Activated CD8-positive, alpha-beta T cell treated with anti-CD3 and anti-CD28 coated beads for 36 hours (primary cell): ENCODE measurements at regions not wholly inside any gene's neighbourhood (a gene's known extent, or its start where the extent isn't known, plus 50 kb on each side); places are given as distances from the start of the nearest gene placed in this dataset.
A peak's percentile ranks its signal among the peaks of the same experiment; 100 is the strongest.

ENCODE experiments used
- ATAC-seq: fragments of 200-7000 bp; cut with Tn5 transposase; one replicate; pipeline ENCODE4 v1.10.0; 2021; ENCODE audit warnings: mild to moderate bottlenecking, moderate library complexity
- CTCF ChIA-PET: fragments of 350-600 bp; sonication (Branson Sonifier 250); formaldehyde crosslinking; loops from one replicate; lab custom pipeline; 2021; ENCODE audit warnings: antibody characterized with exemption; lab: Charles Lee
- POLR2A ChIA-PET: fragments of 350-600 bp; sonication (Branson Sonifier 250); formaldehyde crosslinking; loops from one replicate; lab custom pipeline; 2021; ENCODE audit warnings: antibody characterized with exemption; lab: Charles Lee
- DNase-seq: peaks from one replicate; pipeline ENCODE4 v3.0.0-alpha.2; 2020
- H3K27ac Mint-ChIP-seq: one replicate; pipeline ENCODE4 v1.8.0; 2021; ENCODE audit warnings: mild to moderate bottlenecking, mixed read lengths
- H3K27me3 Mint-ChIP-seq: one replicate; pipeline ENCODE4 v1.8.0; 2021; ENCODE audit warnings: mixed read lengths
- H3K36me3 Mint-ChIP-seq: one replicate; pipeline ENCODE4 v1.8.0; 2021; ENCODE audit warnings: low read depth, mixed read lengths
- H3K4me1 Mint-ChIP-seq: one replicate; pipeline ENCODE4 v1.8.0; 2021; ENCODE audit warnings: low read depth, mixed read lengths
- H3K4me3 Mint-ChIP-seq: one replicate; pipeline ENCODE4 v1.8.0; 2021; ENCODE audit warnings: mild to moderate bottlenecking, moderate library complexity, mixed read lengths
- H3K9me3 Mint-ChIP-seq: one replicate; pipeline ENCODE4 v1.8.0; 2021; ENCODE audit warnings: mixed read lengths
- CTCF ChIP-seq: fragments of 200-600 bp; IDR thresholded peaks from one replicate; pipeline ENCODE4 v1.8.0; 2022; ENCODE audit warnings: antibody characterized with exemption, mild to moderate bottlenecking
- intact Hi-C: fragments of 100-400 bp; cut with micrococcal nuclease; formaldehyde crosslinking; loops from one replicate; pipeline ENCODE4 v1.10.0; 2022

GRCh38 chr9:92188969-92189781 lies 74.0 kb upstream of the SPTLC1 start:
- DNase-seq (no peak), ATAC-seq (no peak)
- Mint-ChIP-seq H3K4me3 (no peak overlapping the region), H3K4me1 (no peaks in the 10 kb centered on the region), H3K27me3 (peaks cover 1% of the 10 kb centered on the region), H3K36me3 (no peaks in the 10 kb centered on the region), H3K9me3 (no peaks in the 10 kb centered on the region), H3K27ac (no peak overlapping the region)
- ChIA-PET POLR2A (no interaction called here), CTCF (interaction anchor here (2.3 kb wide), 1 partner anchor 49 kb away, joined by 9 read pairs; no protein-coding TSS in a partner anchor)
- intact Hi-C loops = no loop called here
- no peak for TF ChIP-seq CTCF

- POLR2A ChIA-PET = interaction anchor here (1.4 kb wide), 1 partner anchor 9 kb away, joined by 3 read pairs; no protein-coding TSS in a partner anchor
- Mint-ChIP-seq H3K36me3 (no peaks in the 10 kb centered on the region), H3K4me3 (no peak overlapping the region), H3K9me3 (no peaks in the 10 kb centered on the region), H3K4me1 (no peaks in the 10 kb centered on the region), H3K27me3 (peaks cover 1% of the 10 kb centered on the region), H3K27ac (no peak overlapping the region)
- DNase-seq (no peak), ATAC-seq (no peak)
- intact Hi-C loops = no loop called here
- TF ChIP-seq CTCF = no peak
- CTCF ChIA-PET = interaction anchor here (2.3 kb wide), 1 partner anchor 48 kb away, joined by 9 read pairs; no protein-coding TSS in a partner anchor
Measured at GRCh38 chr9:92187989-92188714, 72.9 kb upstream of the SPTLC1 start.

GRCh38 chr9:92187390-92187789 lies 72.2 kb upstream of the SPTLC1 start:
- intact Hi-C loops = no loop called here
- ChIA-PET POLR2A (interaction anchor here (1.1 to 1.4 kb wide), 2 partner anchors 8 to 38 kb away, joined by 3 read pairs; no protein-coding TSS in a partner anchor), CTCF (interaction anchor here (2.3 kb wide), 1 partner anchor 48 kb away, joined by 9 read pairs; no protein-coding TSS in a partner anchor)
- Mint-ChIP-seq H3K27me3 (peaks cover 1% of the 10 kb centered on the region), H3K4me3 (no peak overlapping the region), H3K4me1 (no peaks in the 10 kb centered on the region), H3K27ac (no peak overlapping the region), H3K9me3 (no peaks in the 10 kb centered on the region), H3K36me3 (no peaks in the 10 kb centered on the region)
- TF ChIP-seq CTCF = no peak
- ATAC-seq (peak; percentile 27), DNase-seq (no peak)

GRCh38 chr9:92186631-92187030 lies 71.4 kb upstream of the SPTLC1 start:
- POLR2A ChIA-PET = interaction anchor here (0.6 to 1.4 kb wide), 3 partner anchors 8 to 1726 kb away, joined by 3 read pairs; no protein-coding TSS in a partner anchor
- TF ChIP-seq CTCF = no peak
- no peaks in the 10 kb centered on the region for H3K9me3 Mint-ChIP-seq
- no peak overlapping the region for H3K27ac Mint-ChIP-seq
- intact Hi-C loops = no loop called here
- CTCF ChIA-PET = interaction anchor here (2.3 kb wide), 1 partner anchor 47 kb away, joined by 9 read pairs; no protein-coding TSS in a partner anchor
- H3K4me1 Mint-ChIP-seq = no peaks in the 10 kb centered on the region
- peaks cover 1% of the 10 kb centered on the region for H3K27me3 Mint-ChIP-seq
- DNase-seq (no peak), ATAC-seq (no peak)
- no peak overlapping the region for H3K4me3 Mint-ChIP-seq
- H3K36me3 Mint-ChIP-seq = no peaks in the 10 kb centered on the region
